Keratinocyte (primary cell): ENCODE measurements at regions not wholly inside any gene's neighbourhood (a gene's known extent, or its start where the extent isn't known, plus 50 kb on each side); places are given as distances from the start of the nearest gene placed in this dataset.

Experiments used
- DNase-seq: peaks from one replicate; pipeline ENCODE4 v3.0.0-alpha.2; 2011; ENCODE audit warnings: low read depth, missing footprints, low spot score
- FAIRE-seq: peaks from 2 replicates; lab custom pipeline; 2011; peaks lifted over from hg19 to GRCh38; lab: Jason Lieb, UNC
- H2AFZ ChIP-seq: 2 replicates; pipeline ENCODE4 v1.6.0; 2012; ENCODE audit warnings: low read length, control low read depth, inconsistent platforms; ENCODE audit not compliant: control insufficient read depth
- H3K27ac ChIP-seq: 2 replicates; pipeline ENCODE4 v1.5.1; 2011; ENCODE audit warnings: low read length; ENCODE audit not compliant: control insufficient read depth, insufficient read depth
- H3K27me3 ChIP-seq: 3 replicates; pipeline ENCODE4 v1.6.0; 2011; ENCODE audit warnings: low read length; ENCODE audit not compliant: control insufficient read depth, insufficient read depth; ENCODE audit errors: extremely low read depth
- H3K36me3 ChIP-seq, 2 experiments: 2 replicates in 1 of 2; 3 replicates in 1 of 2; pipeline ENCODE4 v1.5.1; 2011; ENCODE audit warnings: low read length in 2 of 2, mild to moderate bottlenecking in 1 of 2; ENCODE audit not compliant: control insufficient read depth in 2 of 2, insufficient read depth in 2 of 2; ENCODE audit errors: extremely low read depth in 1 of 2
- H3K4me1 ChIP-seq: 3 replicates; pipeline ENCODE4 v1.5.1; 2011; ENCODE audit warnings: low read length; ENCODE audit not compliant: control insufficient read depth, insufficient read depth; ENCODE audit errors: extremely low read depth
- H3K4me2 ChIP-seq: 3 replicates; pipeline ENCODE4 v1.6.0; 2011; ENCODE audit warnings: low read depth, low read length; ENCODE audit not compliant: control insufficient read depth, insufficient read depth; ENCODE audit errors: extremely low read depth
- H3K4me3 ChIP-seq, 3 experiments: fragments of 200-600 bp in 1 of 3; sonication (generic) in 1 of 3; 2 replicates in 2 of 3; 3 replicates in 1 of 3; pipeline ENCODE4 v1.5.1; 2011 to 2016; ENCODE audit warnings: low read length in 3 of 3, mild to moderate bottlenecking in 3 of 3, control low read depth in 2 of 3, inconsistent platforms in 1 of 3, low read depth in 1 of 3, mixed read lengths in 1 of 3, mixed run types in 1 of 3, moderate library complexity in 1 of 3; ENCODE audit not compliant: control insufficient read depth in 2 of 3, insufficient read depth in 2 of 3; ENCODE audit errors: extremely low read depth in 1 of 3
- H3K79me2 ChIP-seq: 2 replicates; pipeline ENCODE4 v1.6.0; 2012; ENCODE audit warnings: low read length; ENCODE audit not compliant: control insufficient read depth, insufficient read depth
- H3K9ac ChIP-seq: 3 replicates; pipeline ENCODE4 v1.6.0; 2011; ENCODE audit warnings: low read length; ENCODE audit not compliant: control insufficient read depth, insufficient read depth; ENCODE audit errors: extremely low read depth
- H3K9me1 ChIP-seq: 3 replicates; pipeline ENCODE4 v1.6.0; 2011; ENCODE audit warnings: low read length; ENCODE audit not compliant: control insufficient read depth, insufficient read depth; ENCODE audit errors: extremely low read depth
- H3K9me3 ChIP-seq: 2 replicates; pipeline ENCODE4 v1.5.1; 2012; ENCODE audit warnings: low read depth, low read length; ENCODE audit not compliant: control insufficient read depth
- H4K20me1 ChIP-seq: 3 replicates; pipeline ENCODE4 v1.6.0; 2011; ENCODE audit warnings: low read length; ENCODE audit not compliant: control insufficient read depth, insufficient read depth; ENCODE audit errors: extremely low read depth
- EZH2 ChIP-seq: IDR thresholded peaks from one replicate; pipeline ENCODE4 v1.6.1; 2012; ENCODE audit warnings: inconsistent platforms, mild to moderate bottlenecking, low read length, moderate library complexity
- dilution Hi-C: fragments of 300-500 bp; cut with MboI; formaldehyde crosslinking; loops from one replicate; pipeline ENCODE4 v1.7.0; 2020; ENCODE audit warnings: low sequenced_read_pairs; ENCODE audit not compliant: extremely low pct_ligation_motif_present
- TF ChIP-seq, protein P1 (sequence below), 3 experiments: IDR thresholded peaks in 1 of 3; conservative IDR thresholded peaks in 1 of 3; optimal IDR thresholded peaks in 1 of 3; 2 replicates in 2 of 3; 3 replicates in 1 of 3; pipeline versions ENCODE3 to v1.5.1; 2011; ENCODE audit warnings: low read length in 3 of 3, mild to moderate bottlenecking in 3 of 3, moderate library complexity in 2 of 3, control low read depth in 1 of 3, inconsistent platforms in 1 of 3; ENCODE audit not compliant: insufficient read depth in 2 of 3; ENCODE audit errors: extremely low read depth in 1 of 3

DNA sequence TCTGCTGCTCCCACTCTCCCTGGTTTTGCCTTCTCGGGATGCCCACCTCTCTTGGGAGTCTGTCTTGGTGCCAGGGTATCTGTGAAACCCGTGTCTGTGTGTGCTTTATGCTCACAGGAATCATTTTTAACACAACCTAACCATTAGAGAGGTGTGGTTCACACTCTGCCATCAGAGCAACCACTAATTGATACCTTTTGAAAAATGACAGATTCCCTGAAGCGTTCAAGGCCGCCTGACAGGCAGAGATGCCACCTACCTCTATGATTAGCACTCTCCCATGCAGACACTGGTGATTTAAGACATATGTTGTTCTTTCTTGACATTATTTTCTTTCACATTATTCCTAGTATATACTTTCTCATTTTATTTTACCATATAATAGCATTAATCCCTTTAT lies 207.3 kb upstream of the SGCD start:
- DNase-seq (no peak), FAIRE-seq (no peak)
- no peaks in the 10 kb centered on the region for H3K79me2 ChIP-seq
- no peaks in the 10 kb centered on the region for H3K36me3 ChIP-seq
- H3K4me1 ChIP-seq = no peaks in the 10 kb centered on the region
- no peak overlapping the region for H2AFZ ChIP-seq
- dilution Hi-C loops = no loop called here
- H3K9me1 ChIP-seq = no peaks in the 10 kb centered on the region
- no peaks in the 10 kb centered on the region for H3K27me3 ChIP-seq
- no peaks in the 10 kb centered on the region for H4K20me1 ChIP-seq
- TF ChIP-seq, protein P1, sequence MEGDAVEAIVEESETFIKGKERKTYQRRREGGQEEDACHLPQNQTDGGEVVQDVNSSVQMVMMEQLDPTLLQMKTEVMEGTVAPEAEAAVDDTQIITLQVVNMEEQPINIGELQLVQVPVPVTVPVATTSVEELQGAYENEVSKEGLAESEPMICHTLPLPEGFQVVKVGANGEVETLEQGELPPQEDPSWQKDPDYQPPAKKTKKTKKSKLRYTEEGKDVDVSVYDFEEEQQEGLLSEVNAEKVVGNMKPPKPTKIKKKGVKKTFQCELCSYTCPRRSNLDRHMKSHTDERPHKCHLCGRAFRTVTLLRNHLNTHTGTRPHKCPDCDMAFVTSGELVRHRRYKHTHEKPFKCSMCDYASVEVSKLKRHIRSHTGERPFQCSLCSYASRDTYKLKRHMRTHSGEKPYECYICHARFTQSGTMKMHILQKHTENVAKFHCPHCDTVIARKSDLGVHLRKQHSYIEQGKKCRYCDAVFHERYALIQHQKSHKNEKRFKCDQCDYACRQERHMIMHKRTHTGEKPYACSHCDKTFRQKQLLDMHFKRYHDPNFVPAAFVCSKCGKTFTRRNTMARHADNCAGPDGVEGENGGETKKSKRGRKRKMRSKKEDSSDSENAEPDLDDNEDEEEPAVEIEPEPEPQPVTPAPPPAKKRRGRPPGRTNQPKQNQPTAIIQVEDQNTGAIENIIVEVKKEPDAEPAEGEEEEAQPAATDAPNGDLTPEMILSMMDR (optimal IDR thresholded peaks at IDR 0.05 in 1 of 3, IDR thresholded peaks at IDR 0.05 in 1 of 3, conservative IDR thresholded peaks at IDR 0.05 in 1 of 3; ENCODE audit: extremely low read depth in 1 of 3, insufficient read depth in 2 of 3, low read length in 3 of 3) = no peak
- TF ChIP-seq EZH2 = no peak
- no peak overlapping the region for H3K4me3 ChIP-seq
- no peak overlapping the region for H3K9ac ChIP-seq
- H3K9me3 ChIP-seq = no peaks in the 10 kb centered on the region
- H3K4me2 ChIP-seq = no peak overlapping the region
- no peak overlapping the region for H3K27ac ChIP-seq

- Histone ChIP-seq H3K27me3 (no peaks in the 10 kb centered on the region), H2AFZ (no peak overlapping the region), H3K4me1 (no peaks in the 10 kb centered on the region), H3K9me1 (no peaks in the 10 kb centered on the region), H3K9ac (no peak overlapping the region), H3K4me2 (no peak overlapping the region), H3K79me2 (no peaks in the 10 kb centered on the region), H3K4me3 (no peak overlapping the region), H4K20me1 (no peaks in the 10 kb centered on the region), H3K9me3 (no peaks in the 10 kb centered on the region), H3K27ac (no peak overlapping the region), H3K36me3 (no peaks in the 10 kb centered on the region)
- dilution Hi-C loops = no loop called here
- no peak for DNase-seq
- FAIRE-seq = no peak
- no peak for TF ChIP-seq EZH2
- TF ChIP-seq, protein P1 (optimal IDR thresholded peaks at IDR 0.05 in 1 of 3, IDR thresholded peaks at IDR 0.05 in 1 of 3, conservative IDR thresholded peaks at IDR 0.05 in 1 of 3; ENCODE audit: extremely low read depth in 1 of 3, insufficient read depth in 2 of 3, low read length in 3 of 3) = no peak
These were observed 206.2 kb upstream of the SGCD start for GRCh38 chr5:156120777-156121176.
